ENCODE measurements at regions not wholly inside any gene's neighbourhood (a gene's known extent, or its start where the extent isn't known, plus 50 kb on each side); places are given as distances from the start of the nearest gene placed in this dataset.

- ChIA-PET RAD21 (ENCODE audit: unreplicated experiment) (no interaction called here), CTCF (interaction anchor here (1.3 kb wide), 1 partner anchor 14 kb away, joined by 3 read pairs; no protein-coding TSS in a partner anchor), POLR2A (no interaction called here), SMC1A (ENCODE audit: uncharacterized antibody, unreplicated experiment) (no interaction called here)
- Histone ChIP-seq H2AFZ (ENCODE audit: control insufficient read depth, low read depth, low read length) (no peak overlapping the region), H4K20me1 (ENCODE audit: control insufficient read depth, insufficient read depth) (no peaks in the 10 kb centered on the region), H3K79me2 (ENCODE audit: control insufficient read depth, insufficient read depth, low read length) (no peaks in the 10 kb centered on the region), H3K4me3 (no peak overlapping the region), H3K9ac (ENCODE audit: control insufficient read depth, insufficient read depth, low read length) (no peak overlapping the region), H3K4me1 (ENCODE audit: control insufficient read depth, insufficient read depth, low read length) (no peaks in the 10 kb centered on the region), H3K4me2 (ENCODE audit: control insufficient read depth, insufficient read depth) (no peak overlapping the region), H3K27ac (ENCODE audit: control insufficient read depth, insufficient read depth) (no peak overlapping the region), H3K36me3 (ENCODE audit: control insufficient read depth in 2 of 2, insufficient read depth in 2 of 2, low read length in 1 of 2) (no peaks in the 10 kb centered on the region), H3K9me3 (replicated peaks; ENCODE audit: control insufficient read depth, insufficient read depth, low read length) (no peaks in the 10 kb centered on the region), H3K27me3 (replicated peaks in 1 of 2; ENCODE audit: control insufficient read depth in 2 of 2, insufficient read depth in 2 of 2, low read length in 1 of 2) (no peaks in the 10 kb centered on the region)
- intact Hi-C loops (cut with micrococcal nuclease; ENCODE audit: unreplicated experiment): no loop called here
- no peak for DNase-seq (ENCODE audit: low read depth, low spot score)
- in situ Hi-C loops (cut with MboI): no loop called here
- TF ChIP-seq ZNF384 (IDR thresholded peaks at IDR 0.05; ENCODE audit: borderline replicate concordance, low read depth, low read length) (no peak), GATAD2B (conservative IDR thresholded peaks at IDR 0.05; ENCODE audit: low read depth) (no peak), JUNB (IDR thresholded peaks at IDR 0.05) (no peak), NFIC (IDR thresholded peaks at IDR 0.05; ENCODE audit: low read depth, low read length) (no peak), MEF2B (IDR thresholded peaks at IDR 0.05; ENCODE audit: partially characterized antibody, poor library complexity, severe bottlenecking) (no peak), IKZF2 (IDR thresholded peaks at IDR 0.05) (no peak), POLR2AphosphoS2 (IDR thresholded peaks at IDR 0.05; ENCODE audit: low read depth, low read length) (no peak), NFYA (IDR thresholded peaks at IDR 0.05; ENCODE audit: borderline replicate concordance, low read depth, low read length) (no peak), TAF1 (IDR thresholded peaks at IDR 0.05; ENCODE audit: borderline replicate concordance, low read depth, low read length) (no peak), STAT1 (conservative IDR thresholded peaks at IDR 0.05) (no peak), TARDBP (IDR thresholded peaks at IDR 0.05; ENCODE audit: borderline replicate concordance) (no peak), FOXM1 (IDR thresholded peaks at IDR 0.05; ENCODE audit: low read depth, low read length) (no peak), NKRF (conservative IDR thresholded peaks at IDR 0.05) (no peak), NR2C1 (IDR thresholded peaks at IDR 0.05) (no peak), ZBTB33 (IDR thresholded peaks at IDR 0.05) (no peak), IRF4 (IDR thresholded peaks at IDR 0.05; ENCODE audit: low read depth, low read length) (no peak)
- no peak for ATAC-seq
- no peak for FAIRE-seq
- 3% methylated on average over 2 of the region's 2 CpGs for WGBS (ENCODE audit: insufficient coverage, insufficient replicate concordance, low lambda C conversion rate, missing lambda C conversion rate)
- no TSS peak for BruUV-seq (replicated peaks)
Observed at GRCh38 chr5:152882621-152883020, 477.5 kb upstream of the NMUR2 start.
